Lower lobe of right lung (tissue), 2 donors: ENCODE measurements at regions not wholly inside any gene's neighbourhood (a gene's known extent, or its start where the extent isn't known, plus 50 kb on each side); places are given as distances from the start of the nearest gene placed in this dataset.
"Not testable (repeated sequence)": the region's sequence is repeated elsewhere in the genome, so short reads cannot be mapped to it uniquely, and the experiment has no call there.

Experiments
- ATAC-seq, 2 donors: fragments of 200-7000 bp; cut with Tn5 transposase; one replicate each; pipeline ENCODE4 v1.9.1; 2020 to 2022; ENCODE audit warnings: mild to moderate bottlenecking in 2 of 2, moderate library complexity in 2 of 2
- DNase-seq: peaks from one replicate; pipeline ENCODE4 v3.0.0-alpha.2; 2020
- H3K27ac ChIP-seq: fragments of 200-600 bp; one replicate; pipeline ENCODE4 v1.8.0; 2022
- H3K27me3 ChIP-seq: fragments of 200-600 bp; one replicate; pipeline ENCODE4 v1.8.0; 2022; ENCODE audit warnings: low read depth
- H3K36me3 ChIP-seq: fragments of 200-600 bp; one replicate; pipeline ENCODE4 v1.8.0; 2022; ENCODE audit warnings: mild to moderate bottlenecking
- H3K4me1 ChIP-seq: fragments of 200-600 bp; one replicate; pipeline ENCODE4 v1.8.0; 2022
- H3K4me3 ChIP-seq: fragments of 200-600 bp; one replicate; pipeline ENCODE4 v1.8.0; 2022; ENCODE audit warnings: mild to moderate bottlenecking
- H3K9me3 ChIP-seq: fragments of 200-600 bp; one replicate; pipeline ENCODE4 v1.8.0; 2022
- intact Hi-C: fragments of 100-400 bp; cut with DNase I; formaldehyde crosslinking; loops from one replicate; pipeline ENCODE4 v1.11.0; 2022
- TF ChIP-seq, protein P1 (sequence below): fragments of 200-600 bp; IDR thresholded peaks from one replicate; pipeline ENCODE4 v1.8.0; 2022; ENCODE audit warnings: antibody characterized with exemption, mild to moderate bottlenecking
- donor health status: DM: no; HTN: yes; CAD: no; lungs with severe emphysema.

DNA sequence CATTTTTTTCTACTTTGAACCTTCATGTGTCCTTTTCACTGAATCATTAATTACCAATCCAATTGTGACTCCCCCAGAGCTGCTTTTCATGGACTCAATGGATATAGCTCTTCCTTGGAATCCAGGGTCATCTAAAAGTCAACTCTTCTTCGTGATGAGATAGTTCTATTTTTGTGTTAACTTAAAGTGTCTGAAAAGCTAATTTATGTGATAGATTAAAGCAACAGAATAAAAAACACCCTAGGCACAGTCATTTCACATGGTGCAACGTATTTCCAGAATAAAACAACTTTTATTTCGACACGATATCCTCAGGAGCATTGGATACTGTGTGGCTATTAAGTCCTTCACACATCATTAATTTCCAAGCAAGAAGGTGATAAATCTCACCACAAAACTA lies 250.6 kb upstream of the SPHKAP start:
- Histone ChIP-seq H3K9me3 (no peaks in the 10 kb centered on the region), H3K4me1 (no peaks in the 10 kb centered on the region), H3K4me3 (no peak overlapping the region), H3K27me3 (no peaks in the 10 kb centered on the region), H3K36me3 (no peaks in the 10 kb centered on the region), H3K27ac (no peak overlapping the region)
- intact Hi-C loops = no loop called here
- TF ChIP-seq, protein P1, sequence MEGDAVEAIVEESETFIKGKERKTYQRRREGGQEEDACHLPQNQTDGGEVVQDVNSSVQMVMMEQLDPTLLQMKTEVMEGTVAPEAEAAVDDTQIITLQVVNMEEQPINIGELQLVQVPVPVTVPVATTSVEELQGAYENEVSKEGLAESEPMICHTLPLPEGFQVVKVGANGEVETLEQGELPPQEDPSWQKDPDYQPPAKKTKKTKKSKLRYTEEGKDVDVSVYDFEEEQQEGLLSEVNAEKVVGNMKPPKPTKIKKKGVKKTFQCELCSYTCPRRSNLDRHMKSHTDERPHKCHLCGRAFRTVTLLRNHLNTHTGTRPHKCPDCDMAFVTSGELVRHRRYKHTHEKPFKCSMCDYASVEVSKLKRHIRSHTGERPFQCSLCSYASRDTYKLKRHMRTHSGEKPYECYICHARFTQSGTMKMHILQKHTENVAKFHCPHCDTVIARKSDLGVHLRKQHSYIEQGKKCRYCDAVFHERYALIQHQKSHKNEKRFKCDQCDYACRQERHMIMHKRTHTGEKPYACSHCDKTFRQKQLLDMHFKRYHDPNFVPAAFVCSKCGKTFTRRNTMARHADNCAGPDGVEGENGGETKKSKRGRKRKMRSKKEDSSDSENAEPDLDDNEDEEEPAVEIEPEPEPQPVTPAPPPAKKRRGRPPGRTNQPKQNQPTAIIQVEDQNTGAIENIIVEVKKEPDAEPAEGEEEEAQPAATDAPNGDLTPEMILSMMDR = no peak
- DNase-seq (no peak), ATAC-seq (no peak)

DNA sequence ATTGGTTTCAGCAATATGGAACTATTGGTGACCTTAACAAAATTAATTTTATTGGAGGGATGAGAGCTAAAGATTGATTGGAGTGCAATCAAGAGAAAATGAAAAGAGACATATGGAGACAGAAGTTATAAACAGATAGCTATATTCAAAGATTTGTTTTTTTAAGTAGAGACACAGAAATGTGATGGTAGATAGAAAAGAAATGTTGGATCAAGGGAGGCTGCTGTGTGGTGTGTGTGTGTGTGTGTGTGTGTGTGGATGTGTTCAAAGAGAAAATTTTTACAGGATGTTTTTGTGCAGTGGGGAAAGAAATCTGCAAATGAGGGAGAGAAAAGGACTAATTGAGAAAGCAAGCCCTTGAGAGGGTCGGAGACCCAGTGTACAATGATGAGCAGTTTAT lies 249.5 kb upstream of the SPHKAP start:
- intact Hi-C loops = no loop called here
- DNase-seq (no peak), ATAC-seq (no peak)
- TF ChIP-seq, protein P1 = no peak
- H3K36me3 ChIP-seq = no peaks in the 10 kb centered on the region
- no peaks in the 10 kb centered on the region for H3K27me3 ChIP-seq
- H3K4me1 ChIP-seq = no peaks in the 10 kb centered on the region
- H3K4me3 ChIP-seq = no peak overlapping the region
- no peaks in the 10 kb centered on the region for H3K9me3 ChIP-seq
- H3K27ac ChIP-seq = no peak overlapping the region

DNA sequence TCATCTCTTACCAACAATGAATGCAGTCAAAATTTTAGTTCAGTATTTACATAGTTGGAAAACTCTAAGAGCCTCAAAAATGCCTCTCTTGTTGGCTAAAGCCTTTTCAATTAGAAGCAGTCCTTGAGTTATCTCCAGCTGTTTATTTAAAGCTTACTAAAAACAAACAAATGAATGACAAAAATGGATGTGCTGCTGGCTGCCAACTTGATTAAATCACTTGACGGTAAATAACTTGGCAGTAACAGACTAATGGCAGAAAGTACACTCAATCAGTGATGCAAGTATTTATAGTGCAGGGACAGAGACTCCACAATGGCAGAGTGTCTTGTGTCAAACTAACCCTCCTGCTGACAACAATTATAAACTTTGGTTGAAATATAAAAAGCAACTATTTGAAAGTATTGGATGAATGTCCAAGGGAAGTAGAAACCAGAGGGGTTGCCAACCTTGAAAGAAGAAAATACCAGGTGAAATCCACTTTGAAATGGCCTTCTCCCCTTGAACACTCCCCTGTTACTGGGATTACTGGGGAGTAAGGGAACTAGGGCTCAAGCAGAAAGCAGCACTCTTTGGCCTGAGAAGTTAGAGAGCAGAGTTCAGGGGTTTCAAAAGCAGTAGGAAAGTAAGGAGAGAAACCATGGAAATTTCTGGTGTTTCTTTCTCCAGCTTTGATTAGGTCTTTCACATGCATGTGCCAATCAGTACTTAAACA lies 245.2 kb upstream of the SPHKAP start:
- no peaks in the 10 kb centered on the region for H3K4me1 ChIP-seq
- no peak overlapping the region for H3K4me3 ChIP-seq
- ATAC-seq = peak in 1 of 2 donors; percentile 73
- H3K36me3 ChIP-seq = no peaks in the 10 kb centered on the region
- no peaks in the 10 kb centered on the region for H3K9me3 ChIP-seq
- DNase-seq = no peak
- intact Hi-C loops = no loop called here
- H3K27me3 ChIP-seq = no peaks in the 10 kb centered on the region
- TF ChIP-seq, protein P1 = no peak
- H3K27ac ChIP-seq = no peak overlapping the region

DNA sequence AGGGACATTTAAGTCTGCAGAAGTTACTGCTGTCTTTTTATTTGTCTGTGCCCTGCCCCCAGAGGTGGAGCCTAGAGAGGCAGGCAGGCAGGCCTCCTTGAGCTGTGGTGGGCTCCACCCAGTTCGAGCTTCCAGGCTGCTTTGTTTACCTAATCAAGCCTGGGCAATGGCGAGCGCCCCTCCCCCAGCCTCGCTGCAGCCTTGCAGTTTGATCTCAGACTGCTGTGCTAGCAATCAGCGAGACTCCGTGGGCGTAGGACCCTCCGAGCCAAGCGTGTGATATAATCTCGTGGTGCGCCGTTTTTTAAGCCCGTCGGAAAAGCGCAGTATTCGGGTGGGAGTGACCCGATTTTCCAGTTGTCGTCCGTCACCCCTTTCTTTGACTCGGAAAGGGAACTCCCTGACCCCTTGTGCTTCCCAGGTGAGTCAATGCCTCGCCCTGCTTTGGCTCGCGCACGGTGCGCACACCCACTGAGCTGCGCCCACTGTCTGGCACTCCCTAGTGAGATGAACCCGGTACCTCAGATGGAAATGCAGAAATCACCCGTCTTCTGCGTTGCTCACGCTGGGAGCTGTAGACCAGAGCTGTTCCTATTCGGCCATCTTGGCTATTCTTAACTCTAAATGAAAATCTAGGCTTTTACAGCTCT lies 244.0 kb upstream of the SPHKAP start:
- H3K4me1 ChIP-seq, H3K27ac ChIP-seq, H3K4me3 ChIP-seq, intact Hi-C loops, H3K27me3 ChIP-seq, ATAC-seq, H3K9me3 ChIP-seq, H3K36me3 ChIP-seq, DNase-seq: not testable (repeated sequence)

DNA sequence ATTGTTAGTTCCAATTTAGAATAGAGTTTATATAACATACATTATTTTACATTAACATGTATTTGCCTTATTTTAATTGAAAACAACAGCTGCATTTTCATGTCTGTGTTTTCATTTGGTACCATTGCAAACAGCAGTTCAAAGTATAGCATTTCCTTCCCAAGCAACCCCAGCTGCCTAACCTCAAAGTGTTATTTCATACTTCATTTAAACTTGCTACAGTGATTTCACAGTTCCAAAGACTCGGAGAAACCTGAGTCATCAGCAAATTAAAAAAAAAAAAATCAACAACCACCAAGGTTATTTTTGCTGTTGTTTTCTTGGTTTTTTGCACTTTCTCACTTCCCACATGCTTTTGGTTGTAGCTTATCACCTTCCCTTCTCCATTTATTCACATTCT lies 236.5 kb upstream of the SPHKAP start:
- intact Hi-C loops = no loop called here
- Histone ChIP-seq H3K27me3 (no peaks in the 10 kb centered on the region), H3K36me3 (no peaks in the 10 kb centered on the region), H3K4me3 (no peak overlapping the region), H3K4me1 (no peaks in the 10 kb centered on the region), H3K27ac (no peak overlapping the region), H3K9me3 (no peaks in the 10 kb centered on the region)
- TF ChIP-seq, protein P1 = no peak
- no peak for DNase-seq
- ATAC-seq = no peak

DNA sequence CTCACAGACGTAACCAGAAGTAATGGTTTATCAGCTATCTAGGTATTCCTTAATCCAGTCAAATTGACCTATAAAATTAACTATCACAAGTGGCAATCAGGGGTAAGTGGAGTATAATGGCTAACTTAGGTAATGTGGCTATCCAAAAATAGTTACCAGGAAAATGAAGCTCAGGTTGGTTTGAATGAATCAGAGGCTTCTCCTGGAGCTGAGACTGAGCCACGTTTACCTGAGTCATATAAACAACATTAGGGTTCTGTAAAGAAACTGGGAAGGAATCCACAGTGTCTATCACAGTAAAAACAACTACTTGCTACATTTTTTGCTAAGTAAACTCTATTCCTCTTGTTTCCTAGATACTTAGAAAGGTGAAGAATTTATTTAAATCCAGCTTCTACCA lies 236.0 kb upstream of the SPHKAP start:
- Histone ChIP-seq H3K4me1 (no peaks in the 10 kb centered on the region), H3K4me3 (no peak overlapping the region), H3K9me3 (no peaks in the 10 kb centered on the region), H3K36me3 (no peaks in the 10 kb centered on the region), H3K27me3 (no peaks in the 10 kb centered on the region), H3K27ac (no peak overlapping the region)
- intact Hi-C loops = no loop called here
- TF ChIP-seq, protein P1 = no peak
- ATAC-seq = no peak
- no peak for DNase-seq
